HG02970 (cell line): ENCODE measurements at regions not wholly inside any gene's neighbourhood (a gene's known extent, or its start where the extent isn't known, plus 50 kb on each side); places are given as distances from the start of the nearest gene placed in this dataset.

Experiments
- ATAC-seq: cut with Tn5 transposase; IDR thresholded peaks from one replicate; pipeline ENCODE4 v1.9.1; 2021; ENCODE audit warnings: mild to moderate bottlenecking, moderate library complexity, moderate number of reproducible peaks; ENCODE audit not compliant: unreplicated experiment, low FRiP score

- ATAC-seq, result no peak
These were observed 271.9 kb upstream of the TBL1XR1 start for GRCh38 chr3:177469216-177469615.

GRCh38 chr3:177470197-177470941, 273.1 kb upstream of the TBL1XR1 start:
- ATAC-seq, result no peak

GRCh38 chr3:177471733-177472480, 274.6 kb upstream of the TBL1XR1 start:
- no peak for ATAC-seq

GRCh38 chr3:177473184-177473583, 275.9 kb upstream of the TBL1XR1 start:
- no peak for ATAC-seq

- ATAC-seq, result no peak
These were observed 276.6 kb upstream of the TBL1XR1 start for GRCh38 chr3:177473903-177474302.

GRCh38 chr3:177474652-177475355, 277.5 kb upstream of the TBL1XR1 start:
- no peak for ATAC-seq

- ATAC-seq, result no peak
These were observed 278.0 kb upstream of the TBL1XR1 start for GRCh38 chr3:177475356-177475665.

- no peak for ATAC-seq
These were observed 279.2 kb upstream of the TBL1XR1 start for GRCh38 chr3:177476495-177476894.

- ATAC-seq, result no peak
These were observed 279.7 kb upstream of the TBL1XR1 start for GRCh38 chr3:177476921-177477435.

GRCh38 chr3:177478170-177478867, 281.0 kb upstream of the TBL1XR1 start:
- ATAC-seq, result no peak

GRCh38 chr3:177479630-177480029, 282.3 kb upstream of the TBL1XR1 start:
- ATAC-seq, result no peak

- no peak for ATAC-seq
These were observed 284.0 kb upstream of the TBL1XR1 start for GRCh38 chr3:177481329-177481728.

GRCh38 chr3:177482048-177482691, 284.9 kb upstream of the TBL1XR1 start:
- no peak for ATAC-seq

- no peak for ATAC-seq
These were observed 286.1 kb upstream of the TBL1XR1 start for GRCh38 chr3:177483182-177483967.

GRCh38 chr3:177484206-177484605, 286.9 kb upstream of the TBL1XR1 start:
- ATAC-seq, result no peak

GRCh38 chr3:177484926-177485325, 287.6 kb upstream of the TBL1XR1 start:
- ATAC-seq, result no peak

- ATAC-seq, result no peak
These were observed 290.4 kb upstream of the TBL1XR1 start for GRCh38 chr3:177487635-177488186.

GRCh38 chr3:177488740-177489139, 291.5 kb upstream of the TBL1XR1 start:
- ATAC-seq, result no peak

- no peak for ATAC-seq
These were observed 293.3 kb upstream of the TBL1XR1 start for GRCh38 chr3:177490626-177491025.
